HCT116 (cell line): ENCODE measurements at regions not wholly inside any gene's neighbourhood (a gene's known extent, or its start where the extent isn't known, plus 50 kb on each side); places are given as distances from the start of the nearest gene placed in this dataset.

Source experiments
- ATAC-seq: fragments of 200-7000 bp; cut with Tn5 transposase; 2 replicates; pipeline ENCODE4 v1.9.1; 2020; ENCODE audit warnings: mild to moderate bottlenecking, moderate library complexity
- BruUV-seq: library from RNA; stranded (reverse); fragments of 400-500 nt; replicated peaks from 2 replicates; lab custom pipeline; 2021; lab: Mats Ljungman, UMichigan
- CTCF ChIA-PET: fragments of 300-600 bp; sonication (Branson Sonifier 250); formaldehyde crosslinking; loops from one replicate; lab custom pipeline; 2021; ENCODE audit warnings: antibody characterized with exemption; lab: Charles Lee
- POLR2A ChIA-PET: fragments of 300-600, 350-600 bp; sonication (Branson Sonifier 250); formaldehyde crosslinking; loops from one replicate; lab custom pipeline; 2021; ENCODE audit warnings: antibody characterized with exemption; lab: Charles Lee
- RAD21 ChIA-PET, 2 experiments: fragments of 300-600 bp; sonication (Branson Sonifier 250); formaldehyde crosslinking; loops; one replicate each; lab custom pipeline; 2023; ENCODE audit warnings: low total read pairs in 2 of 2; ENCODE audit not compliant: uncharacterized antibody in 2 of 2, unreplicated experiment in 2 of 2, low non-redundant PET in 1 of 2; lab: Charles Lee
- DNase-seq: peaks from one replicate; pipeline ENCODE4 v3.0.0-alpha.2; 2010; ENCODE audit warnings: low read depth, low spot score
- H2AFZ ChIP-seq: fragments of 200-600 bp; shearing (Covaris generic), sonication (generic); 2 replicates; pipeline ENCODE4 v1.6.1; 2017; ENCODE audit warnings: low read depth, mixed run types, mixed read lengths, antibody characterized with exemption, low read length; ENCODE audit not compliant: poor library complexity, severe bottlenecking
- H3K27ac ChIP-seq: 2 replicates; pipeline ENCODE4 v1.5.1; 2012; ENCODE audit warnings: low read depth, low read length
- H3K27me3 ChIP-seq: fragments of 200-600 bp; sonication (generic); 2 replicates; pipeline ENCODE4 v1.6.1; 2016; ENCODE audit warnings: mixed run types, low read length, mixed read lengths; ENCODE audit not compliant: insufficient read depth
- H3K36me3 ChIP-seq, 2 experiments: fragments of 200-500 bp in 1 of 2; fragments of 200-600 bp in 1 of 2; sonication (Bioruptor generic) in 1 of 2; sonication (generic) in 1 of 2; 2 replicates each; pipeline versions ENCODE4 v1.5.1 to v1.6.1; 2014 to 2016; ENCODE audit warnings: low read length in 2 of 2, inconsistent platforms in 1 of 2, mixed read lengths in 1 of 2, mixed run types in 1 of 2; ENCODE audit not compliant: insufficient read depth in 2 of 2, control insufficient read depth in 1 of 2
- H3K4me1 ChIP-seq, 2 experiments: fragments of 200-600 bp in 1 of 2; sonication (generic) in 1 of 2; 2 replicates each; pipeline versions ENCODE4 v1.5.1 to v1.6.1; 2012 to 2017; ENCODE audit warnings: low read length in 2 of 2, inconsistent platforms in 1 of 2, mild to moderate bottlenecking in 1 of 2, mixed read lengths in 1 of 2, mixed run types in 1 of 2, moderate library complexity in 1 of 2; ENCODE audit not compliant: insufficient read depth in 2 of 2, control insufficient read depth in 1 of 2
- H3K4me2 ChIP-seq: fragments of 200-600 bp; sonication (generic); 2 replicates; pipeline ENCODE4 v1.6.1; 2017; ENCODE audit warnings: mixed run types, low read length, mixed read lengths
- H3K4me3 ChIP-seq, 2 experiments: fragments of 200-600 bp in 1 of 2; sonication (generic) in 1 of 2; replicated peaks in 1 of 2; 2 replicates each; pipeline ENCODE4 v1.5.1; 2011 to 2016; ENCODE audit warnings: low read length in 2 of 2, control low read depth in 1 of 2, low read depth in 1 of 2, mild to moderate bottlenecking in 1 of 2, mixed read lengths in 1 of 2, mixed run types in 1 of 2
- H3K79me2 ChIP-seq: fragments of 200-600 bp; sonication (generic); 2 replicates; pipeline ENCODE4 v1.6.1; 2017; ENCODE audit warnings: mild to moderate bottlenecking, mixed run types, low read length, moderate library complexity, mixed read lengths; ENCODE audit not compliant: insufficient read depth
- H3K9ac ChIP-seq: fragments of 200-600 bp; sonication (generic); 2 replicates; pipeline ENCODE4 v1.6.1; 2016; ENCODE audit warnings: low read length, mixed read lengths
- H3K9me2 ChIP-seq: fragments of 200-600 bp; sonication (generic), shearing (Covaris generic); 2 replicates; pipeline ENCODE4 v1.6.1; 2017; ENCODE audit warnings: mixed run types, mild to moderate bottlenecking, moderate library complexity; ENCODE audit not compliant: insufficient read depth
- H3K9me3 ChIP-seq, 2 experiments: fragments of 200-500 bp in 1 of 2; fragments of 200-600 bp in 1 of 2; sonication (Bioruptor generic) in 1 of 2; sonication (generic) in 1 of 2; 2 replicates each; pipeline ENCODE4 v1.6.1; 2014 to 2017; ENCODE audit warnings: low read length in 2 of 2, mixed read lengths in 2 of 2, inconsistent platforms in 1 of 2, low read depth in 1 of 2, mild to moderate bottlenecking in 1 of 2, mixed run types in 1 of 2, moderate library complexity in 1 of 2; ENCODE audit not compliant: control insufficient read depth in 1 of 2, insufficient read depth in 1 of 2
- H4K20me1 ChIP-seq: fragments of 200-600 bp; sonication (generic), shearing (Covaris generic); 2 replicates; pipeline ENCODE4 v1.6.1; 2017; ENCODE audit warnings: mixed run types, mild to moderate bottlenecking, moderate library complexity; ENCODE audit not compliant: insufficient read depth
- CBX3 ChIP-seq: IDR thresholded peaks from 2 replicates; pipeline ENCODE4 v1.6.1; 2012; ENCODE audit warnings: low read depth
- CEBPB ChIP-seq: IDR thresholded peaks from 2 replicates; pipeline ENCODE4 v1.6.1; 2012; ENCODE audit warnings: low read depth
- EGR1 ChIP-seq: IDR thresholded peaks from 2 replicates; pipeline ENCODE4 v1.6.1; 2012; ENCODE audit warnings: low read depth
- ELF1 ChIP-seq: IDR thresholded peaks from 2 replicates; pipeline ENCODE4 v1.6.1; 2012; ENCODE audit warnings: low read depth, borderline replicate concordance
- EZH2 ChIP-seq: fragments of 200-600 bp; sonication (generic); IDR thresholded peaks from 2 replicates; pipeline ENCODE4 v1.6.1; 2017; ENCODE audit warnings: antibody characterized with exemption, mixed run types
- EZH2phosphoT487 ChIP-seq: fragments of 200-600 bp; IDR thresholded peaks from 2 replicates; pipeline ENCODE4 v1.6.1; 2018; ENCODE audit warnings: antibody characterized with exemption, borderline replicate concordance
- FOSL1 ChIP-seq: IDR thresholded peaks from 2 replicates; pipeline ENCODE4 v1.6.1; 2012; ENCODE audit warnings: low read depth
- JUND ChIP-seq: IDR thresholded peaks from 2 replicates; pipeline ENCODE4 v1.6.1; 2012
- POLR2A ChIP-seq: IDR thresholded peaks from 2 replicates; pipeline ENCODE4 v1.7.0; 2011; ENCODE audit warnings: borderline replicate concordance; ENCODE audit not compliant: insufficient read depth, insufficient read length; ENCODE audit errors: extremely low read depth
- POLR2AphosphoS5 ChIP-seq: IDR thresholded peaks from 2 replicates; pipeline ENCODE4 v1.6.1; 2011; ENCODE audit warnings: mild to moderate bottlenecking, low read depth, low read length, moderate library complexity
- RAD21 ChIP-seq: IDR thresholded peaks from 2 replicates; pipeline ENCODE4 v1.6.1; 2012; ENCODE audit warnings: low read depth, mild to moderate bottlenecking
- SIN3A ChIP-seq: IDR thresholded peaks from 2 replicates; pipeline ENCODE4 v1.6.1; 2012; ENCODE audit warnings: low read depth
- SP1 ChIP-seq: IDR thresholded peaks from 2 replicates; pipeline ENCODE4 v1.6.1; 2012; ENCODE audit warnings: low read depth
- SRF ChIP-seq: IDR thresholded peaks from 2 replicates; pipeline ENCODE4 v1.6.1; 2012; ENCODE audit warnings: low read depth
- TCF7L2 ChIP-seq: IDR thresholded peaks from 2 replicates; pipeline ENCODE4 v1.7.0; 2011; ENCODE audit warnings: borderline replicate concordance, inconsistent platforms; ENCODE audit not compliant: insufficient read depth, insufficient read length; ENCODE audit errors: extremely low read depth
- ZNF274 ChIP-seq: fragments of 200-500 bp; sonication (Bioruptor generic); IDR thresholded peaks from 2 replicates; pipeline ENCODE4 v1.6.1; 2014; ENCODE audit warnings: mild to moderate bottlenecking, low read depth, low read length, inconsistent platforms
- intact Hi-C: fragments of 100-400 bp; cut with micrococcal nuclease; formaldehyde crosslinking; loops from 2 replicates; pipeline ENCODE4 v1.10.0; 2022
- TF ChIP-seq, protein P1 (sequence below): IDR thresholded peaks from 2 replicates; pipeline ENCODE4 v1.6.1; 2012
- TF ChIP-seq, protein P2 (sequence below): IDR thresholded peaks from 2 replicates; pipeline ENCODE4 v1.6.1; 2012
- TF ChIP-seq, protein P3 (sequence below): IDR thresholded peaks from 2 replicates; pipeline ENCODE4 v1.6.1; 2011; ENCODE audit warnings: mild to moderate bottlenecking, low read length, moderate library complexity; ENCODE audit not compliant: insufficient replicate concordance; ENCODE audit errors: extremely low read depth

GRCh38 chr15:62626903-62627302, 415.6 kb upstream of the TPM1 start:
- intact Hi-C loops: no loop called here
- Histone ChIP-seq H3K4me2 (no peak overlapping the region), H3K4me3 (no peak overlapping the region), H3K27me3 (no peaks in the 10 kb centered on the region), H3K9ac (no peak overlapping the region), H3K27ac (no peak overlapping the region), H3K36me3 (no peaks in the 10 kb centered on the region), H4K20me1 (no peaks in the 10 kb centered on the region), H3K4me1 (no peaks in the 10 kb centered on the region; a peak in 1 of 4 replicates), H3K79me2 (no peaks in the 10 kb centered on the region), H3K9me2 (no peaks in the 10 kb centered on the region), H2AFZ (no peak overlapping the region), H3K9me3 (no peaks in the 10 kb centered on the region)
- TF ChIP-seq RAD21 (no peak), POLR2AphosphoS5 (no peak), CEBPB (peak; percentile 24; the same call in 1 of the 2 replicates)
- no TSS peak for BruUV-seq
- ChIA-PET CTCF (no interaction called here), POLR2A (no interaction called here), RAD21 (no interaction called here)
- ATAC-seq (no peak), DNase-seq (no peak)

DNA sequence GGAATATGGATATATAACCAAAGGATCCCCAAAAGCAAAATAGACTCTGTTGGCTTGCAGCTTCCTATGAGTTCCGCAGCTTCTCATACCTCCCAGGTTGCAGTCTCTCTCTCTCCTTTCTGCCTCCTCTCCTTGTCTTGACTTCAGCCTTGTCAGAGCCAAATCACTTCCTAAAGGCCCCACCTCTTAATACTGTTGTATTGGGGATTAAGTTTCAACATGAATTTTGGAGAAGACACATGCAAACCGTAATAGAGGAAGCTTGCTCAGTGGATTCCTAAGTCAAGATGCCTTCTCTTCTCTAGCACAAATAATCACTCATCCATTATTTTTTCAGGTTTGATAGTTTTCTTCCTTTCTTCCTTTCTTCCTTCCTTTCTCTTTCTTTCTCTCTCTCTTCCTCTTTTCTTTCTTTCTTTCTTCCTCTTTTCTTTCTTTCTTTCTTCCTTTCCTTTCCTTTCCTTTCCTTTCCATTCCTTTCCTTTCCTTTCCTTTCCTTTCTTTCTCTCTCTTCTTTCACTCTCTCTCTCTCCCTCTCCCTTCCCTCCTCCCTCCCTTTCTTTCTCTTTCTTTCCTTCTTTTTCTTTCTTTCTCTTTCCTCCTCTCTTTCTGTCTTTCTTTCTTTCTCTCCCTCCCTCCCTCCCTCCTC, 411.3 kb upstream of the TPM1 start:
- H3K27me3 ChIP-seq: no peaks in the 10 kb centered on the region
- no peak overlapping the region for H3K4me3 ChIP-seq
- no peaks in the 10 kb centered on the region; a peak in 1 of 4 replicates for H3K4me1 ChIP-seq
- no peaks in the 10 kb centered on the region for H3K9me2 ChIP-seq
- no TSS peak for BruUV-seq
- H2AFZ ChIP-seq: no peak overlapping the region
- no peaks in the 10 kb centered on the region for H4K20me1 ChIP-seq
- ChIA-PET POLR2A (no interaction called here), CTCF (no interaction called here), RAD21 (no interaction called here)
- no peaks in the 10 kb centered on the region for H3K9me3 ChIP-seq
- intact Hi-C loops: no loop called here
- no peaks in the 10 kb centered on the region for H3K36me3 ChIP-seq
- DNase-seq: no peak
- TF ChIP-seq EGR1 (no peak), CEBPB (no peak), FOSL1 (no peak), TCF7L2 (no peak), SIN3A (no peak), SRF (no peak), POLR2AphosphoS5 (no peak), ZNF274 (no peak), POLR2A (no peak), ELF1 (no peak), SP1 (no peak), JUND (no peak), EZH2phosphoT487 (no peak), EZH2 (no peak), CBX3 (no peak)
- TF ChIP-seq, protein P1, sequence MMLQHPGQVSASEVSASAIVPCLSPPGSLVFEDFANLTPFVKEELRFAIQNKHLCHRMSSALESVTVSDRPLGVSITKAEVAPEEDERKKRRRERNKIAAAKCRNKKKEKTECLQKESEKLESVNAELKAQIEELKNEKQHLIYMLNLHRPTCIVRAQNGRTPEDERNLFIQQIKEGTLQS: no peak
- TF ChIP-seq, protein P2, sequence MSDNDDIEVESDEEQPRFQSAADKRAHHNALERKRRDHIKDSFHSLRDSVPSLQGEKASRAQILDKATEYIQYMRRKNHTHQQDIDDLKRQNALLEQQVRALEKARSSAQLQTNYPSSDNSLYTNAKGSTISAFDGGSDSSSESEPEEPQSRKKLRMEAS: no peak
- TF ChIP-seq, protein P3, sequence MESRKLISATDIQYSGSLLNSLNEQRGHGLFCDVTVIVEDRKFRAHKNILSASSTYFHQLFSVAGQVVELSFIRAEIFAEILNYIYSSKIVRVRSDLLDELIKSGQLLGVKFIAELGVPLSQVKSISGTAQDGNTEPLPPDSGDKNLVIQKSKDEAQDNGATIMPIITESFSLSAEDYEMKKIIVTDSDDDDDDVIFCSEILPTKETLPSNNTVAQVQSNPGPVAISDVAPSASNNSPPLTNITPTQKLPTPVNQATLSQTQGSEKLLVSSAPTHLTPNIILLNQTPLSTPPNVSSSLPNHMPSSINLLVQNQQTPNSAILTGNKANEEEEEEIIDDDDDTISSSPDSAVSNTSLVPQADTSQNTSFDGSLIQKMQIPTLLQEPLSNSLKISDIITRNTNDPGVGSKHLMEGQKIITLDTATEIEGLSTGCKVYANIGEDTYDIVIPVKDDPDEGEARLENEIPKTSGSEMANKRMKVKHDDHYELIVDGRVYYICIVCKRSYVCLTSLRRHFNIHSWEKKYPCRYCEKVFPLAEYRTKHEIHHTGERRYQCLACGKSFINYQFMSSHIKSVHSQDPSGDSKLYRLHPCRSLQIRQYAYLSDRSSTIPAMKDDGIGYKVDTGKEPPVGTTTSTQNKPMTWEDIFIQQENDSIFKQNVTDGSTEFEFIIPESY: no peak
- H3K4me2 ChIP-seq: no peak overlapping the region
- H3K79me2 ChIP-seq: no peaks in the 10 kb centered on the region
- no peak for ATAC-seq
- H3K27ac ChIP-seq: no peak overlapping the region
- no peak overlapping the region for H3K9ac ChIP-seq
